GM18507 (cell line): ENCODE measurements at regions not wholly inside any gene's neighbourhood (a gene's known extent, or its start where the extent isn't known, plus 50 kb on each side); places are given as distances from the start of the nearest gene placed in this dataset.

Experiments
- DNase-seq: peaks from one replicate; pipeline ENCODE4 v3.0.0; 2011; ENCODE audit warnings: low read depth; ENCODE audit not compliant: insufficient read length; ENCODE audit errors: extremely low spot score
- FAIRE-seq: peaks from 2 replicates; lab custom pipeline; 2011; peaks lifted over from hg19 to GRCh38; lab: Jason Lieb, UNC

DNA sequence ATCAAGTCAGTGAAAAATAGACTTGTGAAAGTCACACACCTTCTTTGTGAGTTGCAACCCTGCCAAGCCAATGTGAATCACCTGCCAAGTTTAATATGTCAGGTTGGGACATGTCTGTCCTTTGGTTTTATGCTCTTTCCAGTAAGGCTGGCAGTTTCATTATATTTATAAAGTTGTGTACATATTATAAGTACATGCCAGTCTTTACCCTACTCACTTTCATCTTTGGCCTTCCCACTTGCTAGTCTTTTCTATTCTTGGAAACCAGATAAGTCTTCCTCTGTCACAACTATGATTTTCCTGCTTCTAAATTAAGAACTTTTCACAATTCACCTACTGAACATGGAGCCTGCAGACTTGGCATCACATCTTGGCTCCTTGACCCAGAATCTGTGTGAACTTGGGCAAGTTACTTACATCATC is 680.7 kb upstream of the BOD1L1 start:
- no peak for FAIRE-seq
- no peak for DNase-seq

DNA sequence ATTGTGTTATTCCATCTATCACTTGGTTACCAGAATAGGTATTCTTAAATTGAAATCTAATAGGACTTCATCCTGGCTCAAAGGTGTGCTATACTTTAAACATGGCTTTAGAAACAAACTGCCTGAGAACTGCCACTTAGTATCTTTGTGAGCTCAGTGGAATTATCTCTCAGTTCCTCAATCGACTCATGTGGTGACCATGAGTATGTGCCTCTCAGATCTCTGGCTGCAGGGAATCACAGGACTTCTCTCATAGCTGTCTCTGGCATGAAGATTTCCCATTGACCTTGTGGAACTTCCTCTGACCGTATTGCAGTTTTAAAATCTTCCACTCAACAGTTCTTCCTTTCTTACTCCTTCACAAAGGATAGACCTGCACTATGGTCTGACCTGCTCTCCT is 681.9 kb upstream of the BOD1L1 start:
- DNase-seq = no peak
- no peak for FAIRE-seq

DNA sequence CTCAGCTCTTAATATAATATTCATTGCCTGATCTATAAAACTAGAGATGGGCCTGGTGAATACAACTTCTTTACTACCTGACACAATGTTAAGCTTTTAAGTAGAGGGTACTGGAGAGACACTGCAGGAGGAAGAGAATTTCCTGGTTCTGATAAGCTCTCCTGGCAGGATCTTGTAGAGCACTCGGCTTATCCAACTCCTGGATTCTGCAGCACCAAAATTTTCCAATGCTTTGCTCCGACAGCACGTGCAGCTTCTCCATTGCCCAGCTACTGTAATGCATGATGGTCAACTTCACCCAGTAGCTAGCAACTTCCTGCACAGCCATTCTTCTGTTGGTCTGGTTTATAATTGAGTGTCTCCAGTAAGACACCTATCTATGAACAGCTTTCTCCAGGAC is 686.2 kb upstream of the BOD1L1 start:
- FAIRE-seq (no peak), DNase-seq (no peak)

DNA sequence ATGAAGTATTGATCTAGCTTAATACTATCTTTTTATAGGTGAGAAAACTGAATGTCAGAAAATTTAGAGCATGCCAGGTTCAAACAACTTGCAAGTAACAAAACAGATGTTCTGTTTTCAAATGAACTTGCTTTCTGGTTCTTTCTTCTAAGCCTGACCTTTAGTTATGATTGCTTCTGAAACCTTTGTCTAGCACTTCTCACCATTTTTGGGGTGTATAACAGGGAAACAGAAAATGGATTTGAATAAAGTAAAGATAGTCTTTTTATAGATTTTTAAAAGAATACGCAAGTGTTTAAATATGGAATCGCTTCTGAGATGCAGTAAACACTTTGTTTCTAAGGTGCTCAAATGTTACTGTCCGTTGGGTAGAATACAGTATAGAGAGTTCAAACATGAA is 687.2 kb upstream of the CPEB2 start:
- no peak for DNase-seq
- no peak for FAIRE-seq

DNA sequence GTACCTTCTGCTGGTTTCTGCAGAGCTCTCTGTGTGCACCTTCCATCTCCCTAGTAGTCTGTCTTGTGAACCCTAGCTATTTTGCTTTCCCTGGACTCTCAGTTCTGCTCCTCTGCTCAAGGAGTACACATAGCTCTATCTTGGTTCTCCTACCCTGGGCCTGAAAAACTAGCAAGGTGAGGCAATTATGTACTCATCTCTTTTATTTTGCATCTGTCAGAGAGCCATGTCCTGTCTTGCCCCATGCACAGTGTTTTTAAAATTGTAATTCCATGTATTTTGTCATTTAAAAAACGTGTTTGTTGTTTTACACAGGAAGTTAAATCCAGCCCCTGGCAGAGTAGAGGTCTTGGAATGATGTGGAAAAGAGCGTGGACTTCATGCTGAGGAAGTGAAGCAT is 684.9 kb upstream of the CPEB2 start:
- FAIRE-seq = no peak
- DNase-seq = no peak

DNA sequence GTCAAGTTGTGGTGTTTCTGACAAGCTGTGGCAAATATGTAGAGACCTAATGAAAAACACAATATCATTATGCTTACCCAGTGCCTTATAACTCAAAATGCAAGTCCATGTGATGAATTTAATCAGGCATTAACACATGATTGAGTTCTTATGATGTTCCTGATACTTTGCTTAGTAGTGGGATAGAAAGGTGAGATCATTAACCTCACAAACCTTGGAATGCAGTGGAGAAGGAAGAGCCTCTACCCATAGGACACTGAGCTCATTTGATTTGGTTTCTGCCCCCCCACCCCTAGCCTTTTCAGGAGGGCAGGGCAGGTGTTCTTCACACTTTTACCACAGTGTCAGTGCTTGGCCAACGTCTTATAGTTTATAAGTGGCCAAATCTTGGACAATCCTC is 683.6 kb upstream of the CPEB2 start:
- DNase-seq (no peak), FAIRE-seq (no peak)

DNA sequence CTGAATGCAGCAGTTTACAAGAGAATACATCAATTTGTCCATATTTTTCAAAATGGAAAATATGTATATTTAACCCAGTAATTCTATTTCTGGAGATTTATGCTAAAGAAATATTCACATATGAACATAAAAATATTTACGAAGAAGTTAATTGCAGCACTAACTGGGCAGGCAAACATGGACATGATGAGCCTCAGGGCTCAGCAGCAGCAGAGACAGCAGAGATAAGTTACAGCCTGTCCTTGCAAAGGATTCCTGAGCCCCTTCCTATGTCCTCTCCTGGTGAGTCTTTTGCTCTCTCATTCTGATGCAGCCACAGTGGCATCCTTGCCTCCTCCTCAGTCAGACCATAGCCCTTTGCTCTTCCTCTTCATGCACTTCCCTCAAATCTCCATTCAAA is 680.6 kb upstream of the CPEB2 start:
- DNase-seq (no peak), FAIRE-seq (no peak)

DNA sequence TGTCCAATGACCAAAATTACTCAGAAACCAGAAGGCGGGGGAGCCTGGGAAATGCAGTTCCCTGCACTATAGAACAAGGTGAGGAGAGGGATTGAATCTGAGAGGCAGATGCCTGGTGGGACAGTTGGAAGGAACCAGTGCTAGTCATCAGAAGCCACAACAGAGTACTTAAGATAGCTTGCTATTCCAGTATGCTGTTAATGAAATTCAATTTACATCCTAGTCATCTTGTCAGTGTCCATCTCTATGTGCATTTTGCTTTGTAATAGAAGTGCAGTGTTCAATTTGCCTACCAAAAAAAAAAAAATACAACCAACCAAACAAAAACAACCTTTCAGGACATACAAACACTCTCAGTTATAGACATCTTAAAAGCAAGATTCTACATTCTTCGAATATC is 679.1 kb upstream of the CPEB2 start:
- FAIRE-seq = no peak
- DNase-seq = no peak

DNA sequence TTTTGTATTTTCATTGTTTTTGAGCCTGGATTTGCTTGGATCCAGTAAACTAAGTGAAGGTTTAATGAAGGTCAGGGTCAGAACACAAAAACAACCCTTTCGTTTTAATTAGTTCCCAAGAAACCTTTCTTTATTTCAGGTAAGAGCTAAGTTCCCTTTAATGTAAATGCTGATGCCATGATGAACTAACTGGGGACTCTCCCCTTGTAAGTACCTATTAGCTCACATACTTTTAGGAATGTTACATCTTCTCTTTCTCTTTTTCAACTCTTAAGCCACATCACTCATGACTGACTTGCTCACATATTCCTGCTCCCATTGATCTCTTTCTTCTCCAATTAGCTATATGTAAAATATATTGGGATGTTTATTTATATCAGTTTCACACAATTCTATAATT is 673.1 kb upstream of the CPEB2 start:
- DNase-seq (no peak), FAIRE-seq (no peak)

DNA sequence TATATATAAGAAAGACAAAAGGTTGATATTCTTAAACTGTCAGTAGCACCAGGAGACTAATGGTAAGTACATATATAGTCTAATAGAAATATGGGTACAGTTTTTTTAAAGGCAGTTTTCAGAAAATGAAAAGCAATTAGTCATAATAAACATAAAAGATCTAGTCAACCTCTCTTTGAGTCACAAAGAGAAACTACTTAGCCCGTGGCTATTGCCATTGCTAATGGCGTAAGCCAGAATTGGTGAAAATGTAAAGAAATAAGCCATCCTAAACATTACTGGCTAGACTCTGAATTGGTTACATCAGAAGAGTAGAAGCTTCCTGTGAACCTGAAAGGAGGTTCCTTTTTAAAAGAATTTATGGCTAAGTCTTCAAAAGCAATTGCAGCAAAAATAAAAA is 668.7 kb upstream of the CPEB2 start:
- no peak for DNase-seq
- FAIRE-seq = no peak

DNA sequence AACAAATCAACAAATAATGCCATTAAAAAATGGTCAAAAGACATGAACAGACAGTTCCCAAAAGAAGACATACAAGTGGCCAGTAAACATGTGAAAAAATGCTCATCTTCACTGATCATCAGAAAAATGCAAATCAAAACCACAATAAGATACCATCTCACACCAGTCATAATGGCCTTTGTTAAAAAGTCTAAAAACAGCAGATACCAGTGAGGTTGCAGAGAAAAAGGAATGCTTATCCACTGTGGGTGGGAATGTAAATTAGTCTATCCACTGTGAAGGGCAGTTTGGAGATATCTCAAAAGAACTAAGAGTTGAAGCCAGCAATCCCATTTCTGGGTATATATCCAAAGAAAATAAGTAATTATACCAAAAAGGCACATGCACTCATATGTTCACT is 668.1 kb upstream of the CPEB2 start:
- FAIRE-seq = no peak
- no peak for DNase-seq

DNA sequence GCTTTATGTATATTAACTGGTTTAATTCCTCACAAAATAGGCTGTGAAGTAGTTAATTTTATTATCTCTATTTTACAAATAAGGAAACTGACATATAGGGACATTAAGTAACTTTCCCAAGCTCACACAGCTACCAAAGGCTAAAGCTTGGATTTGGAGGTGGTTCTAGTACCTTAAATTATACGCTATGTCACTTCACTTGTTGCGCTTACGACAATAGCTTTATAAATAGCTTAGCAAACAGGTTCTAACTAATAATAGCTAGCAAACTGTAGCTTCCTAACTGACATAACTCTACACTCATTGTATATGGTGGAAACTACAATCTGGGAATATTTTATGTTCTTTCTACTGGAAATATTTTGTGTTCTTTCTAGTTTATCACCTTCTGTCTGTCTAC is 666.4 kb upstream of the CPEB2 start:
- no peak for DNase-seq
- FAIRE-seq = no peak

DNA sequence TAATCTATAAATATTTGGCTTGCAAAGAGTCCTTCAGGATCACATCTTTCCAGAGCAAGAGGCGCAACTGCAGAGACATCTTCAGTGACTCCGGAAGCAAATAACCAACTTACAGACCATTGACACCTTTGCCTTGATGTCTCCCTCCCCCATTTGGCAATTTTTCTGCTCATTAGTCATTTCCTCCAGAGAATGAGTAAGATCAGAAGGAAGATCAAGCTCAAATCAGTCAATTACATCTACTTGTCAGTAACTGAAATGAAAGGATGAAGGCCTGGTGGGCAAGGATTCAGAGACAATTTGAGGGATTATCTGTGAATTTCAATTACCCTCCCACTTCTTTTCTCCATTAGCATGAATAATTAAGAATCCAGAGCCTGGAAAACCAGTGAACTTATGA is 665.6 kb upstream of the CPEB2 start:
- DNase-seq = no peak
- no peak for FAIRE-seq

DNA sequence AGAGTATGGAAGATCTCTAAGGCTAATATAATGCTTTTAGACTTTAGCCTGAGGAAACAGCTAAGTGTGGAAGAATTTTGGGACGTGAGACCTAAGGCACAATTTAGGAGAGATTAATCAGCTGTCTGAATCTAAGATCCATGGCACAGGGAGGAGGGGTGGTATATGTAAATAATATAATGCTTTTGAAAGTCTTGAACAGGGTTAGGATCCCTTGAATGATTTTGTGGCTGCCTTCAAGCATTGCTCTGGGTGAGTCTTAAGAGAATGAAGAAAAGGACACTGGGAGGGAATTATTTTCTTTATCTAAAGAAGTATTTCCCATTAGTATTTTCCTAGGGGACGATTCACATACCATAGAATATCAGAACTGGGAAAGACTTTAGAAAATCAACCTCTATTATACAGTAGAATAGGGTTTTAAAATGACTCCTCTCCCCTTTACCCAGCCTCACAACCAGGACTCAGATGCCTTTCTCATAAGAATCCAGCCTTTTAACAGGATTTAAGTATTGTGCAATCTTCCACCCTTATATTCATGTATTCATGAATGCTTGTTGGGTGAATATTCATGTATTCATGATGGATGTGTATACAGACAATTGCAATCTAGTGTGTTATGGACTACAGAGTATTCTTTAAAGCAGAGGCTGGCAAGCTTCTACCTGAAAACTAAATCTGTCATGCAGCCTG is 664.2 kb upstream of the CPEB2 start:
- FAIRE-seq = no peak
- DNase-seq = no peak

DNA sequence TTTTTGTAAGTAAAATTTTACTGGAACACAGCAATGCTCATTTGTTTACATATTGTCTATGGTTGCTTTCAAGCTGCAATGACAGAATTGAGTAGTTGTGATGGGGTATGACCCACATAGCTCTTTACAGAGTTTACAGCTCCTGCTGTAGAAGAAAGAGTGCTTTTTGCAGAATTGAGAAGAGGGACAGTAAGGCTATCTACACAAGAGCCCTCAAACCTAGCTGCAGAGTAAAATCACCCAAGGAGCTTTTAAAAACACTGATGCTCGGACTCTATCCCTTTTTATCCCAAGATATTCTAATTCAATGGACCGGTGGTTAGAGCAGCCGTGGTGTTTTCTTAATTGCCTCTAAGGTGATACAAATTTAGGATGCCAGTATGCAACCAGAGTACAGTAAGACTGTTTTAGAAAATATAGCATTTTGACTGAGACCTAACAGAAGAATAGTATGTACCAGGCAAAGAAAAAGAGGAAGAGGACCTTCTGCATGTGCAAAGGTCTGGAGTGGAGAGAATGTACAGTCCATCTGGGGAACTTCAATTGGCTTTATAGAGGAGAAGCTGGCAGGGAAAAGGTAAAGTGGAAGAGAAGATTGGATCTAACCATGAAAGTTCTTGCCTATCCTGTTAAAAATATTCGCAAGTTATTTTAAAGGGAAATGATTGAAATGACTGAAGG is 663.6 kb upstream of the CPEB2 start:
- DNase-seq = no peak
- FAIRE-seq = no peak

DNA sequence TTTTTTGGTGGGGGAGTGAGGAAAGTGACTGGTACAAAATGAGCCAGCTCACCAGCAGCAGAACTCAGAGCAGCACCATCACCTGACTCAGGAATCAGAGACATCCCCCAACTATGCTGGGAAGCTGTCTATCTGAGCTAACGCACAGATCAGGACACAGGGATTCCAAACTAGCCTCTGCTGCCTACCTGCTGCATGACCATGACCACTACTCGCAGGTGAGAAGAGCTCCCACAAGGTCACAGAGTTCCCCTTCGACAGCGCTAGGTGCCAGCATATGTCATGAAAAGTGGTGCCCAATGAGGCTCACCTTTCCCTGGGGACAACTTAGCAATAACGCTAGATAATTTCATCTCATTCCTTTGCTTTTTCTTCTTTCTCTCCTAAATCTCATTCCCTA is 662.6 kb upstream of the CPEB2 start:
- DNase-seq (no peak), FAIRE-seq (no peak)

DNA sequence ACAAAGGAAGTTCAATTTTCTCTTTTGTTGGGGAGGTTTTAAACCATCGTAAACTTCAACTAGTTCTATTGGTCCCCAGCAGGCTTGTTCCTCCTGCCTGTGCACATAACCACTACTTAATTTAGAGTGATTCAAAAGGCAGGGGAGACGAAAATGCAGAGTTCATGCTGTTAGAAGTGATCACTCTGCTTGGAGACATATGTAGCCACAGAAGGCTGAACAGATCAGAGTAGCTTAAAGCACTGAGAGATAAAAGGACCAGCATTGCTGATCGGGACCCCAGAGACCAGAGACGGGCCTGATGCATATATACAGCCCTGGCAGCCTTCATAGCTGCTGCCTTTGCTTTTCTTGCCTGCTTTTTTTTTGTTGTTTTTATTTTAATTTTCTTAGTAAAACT is 662.0 kb upstream of the CPEB2 start:
- no peak for DNase-seq
- FAIRE-seq = no peak

DNA sequence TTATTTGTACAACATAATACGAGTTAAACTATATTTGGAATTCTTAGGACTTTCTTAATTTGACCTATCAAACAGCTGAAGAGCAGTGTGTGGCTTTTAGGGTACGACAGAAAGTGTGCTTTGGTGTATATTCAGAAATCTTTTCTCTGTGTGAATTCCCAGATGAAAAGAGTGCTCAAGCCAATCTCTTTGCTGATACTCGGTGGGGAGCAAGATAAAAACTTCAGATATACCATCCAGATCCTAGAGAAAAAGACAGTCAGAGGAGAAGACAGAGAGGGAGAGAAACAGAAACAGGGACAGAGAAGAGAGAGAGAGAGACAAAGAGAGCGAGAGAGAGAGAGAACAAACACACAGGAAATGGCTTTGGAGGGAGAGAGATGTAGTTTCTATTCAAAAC is 658.3 kb upstream of the CPEB2 start:
- no peak for FAIRE-seq
- DNase-seq = no peak

DNA sequence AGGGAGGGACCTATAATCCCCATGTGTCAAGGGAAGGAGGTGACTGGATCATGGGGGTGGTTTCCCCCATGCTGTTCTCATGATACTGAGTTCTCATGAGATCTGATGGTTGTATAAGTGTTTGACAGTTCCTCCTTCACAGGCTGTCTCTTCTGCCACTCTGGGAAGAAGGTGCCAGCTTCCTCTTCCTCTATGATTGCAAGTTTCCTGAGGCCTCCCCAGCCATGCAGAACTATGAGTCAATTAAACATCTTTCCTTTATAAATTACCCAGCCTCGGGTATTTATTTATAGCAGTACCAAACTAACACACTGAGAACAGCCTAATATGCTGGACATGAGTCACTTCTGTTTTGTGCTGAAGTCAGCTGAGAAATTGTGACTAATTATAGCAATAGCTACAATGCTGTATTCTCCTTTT is 656.9 kb upstream of the CPEB2 start:
- no peak for DNase-seq
- no peak for FAIRE-seq

DNA sequence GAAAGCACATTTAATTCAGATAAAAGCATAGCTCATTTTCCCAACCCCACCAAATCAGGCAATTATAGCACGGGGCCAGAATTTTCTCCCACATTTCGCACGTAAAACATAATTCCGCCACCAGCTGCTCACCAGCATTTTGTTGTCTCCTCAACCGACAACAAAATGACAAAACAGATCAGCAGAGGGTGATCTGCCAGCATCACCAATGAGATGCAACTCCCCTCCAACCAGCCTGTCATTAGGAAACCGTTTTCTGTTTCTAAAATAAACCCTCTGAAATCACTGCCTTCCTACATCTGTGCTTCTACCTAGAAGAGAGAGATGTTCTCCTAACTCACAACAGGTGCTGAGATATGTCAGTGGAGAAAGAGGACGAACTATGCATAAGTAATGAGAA is 654.8 kb upstream of the CPEB2 start:
- FAIRE-seq = no peak
- no peak for DNase-seq

DNA sequence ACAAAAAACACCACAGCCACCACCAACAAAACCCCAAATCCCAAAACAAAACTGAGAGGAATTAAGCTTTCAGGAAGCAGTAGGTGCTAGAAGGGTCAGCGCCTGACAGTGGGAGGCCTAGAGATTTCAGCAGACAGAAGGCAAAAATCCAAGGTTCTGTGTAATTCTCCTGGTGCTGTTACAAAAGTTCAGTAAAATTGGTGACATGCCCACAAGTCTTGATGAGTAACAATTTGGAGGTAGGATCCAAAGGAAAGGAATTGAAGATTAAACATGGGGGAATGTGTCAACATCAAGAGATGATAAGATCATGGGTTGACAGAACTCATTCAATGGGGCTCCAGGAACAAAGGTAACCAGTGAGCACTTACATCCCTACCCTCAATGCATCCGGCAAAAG is 653.8 kb upstream of the CPEB2 start:
- FAIRE-seq = no peak
- no peak for DNase-seq
